ENCODE measurements at regions not wholly inside any gene's neighbourhood (a gene's known extent, or its start where the extent isn't known, plus 50 kb on each side); places are given as distances from the start of the nearest gene placed in this dataset.

DNA sequence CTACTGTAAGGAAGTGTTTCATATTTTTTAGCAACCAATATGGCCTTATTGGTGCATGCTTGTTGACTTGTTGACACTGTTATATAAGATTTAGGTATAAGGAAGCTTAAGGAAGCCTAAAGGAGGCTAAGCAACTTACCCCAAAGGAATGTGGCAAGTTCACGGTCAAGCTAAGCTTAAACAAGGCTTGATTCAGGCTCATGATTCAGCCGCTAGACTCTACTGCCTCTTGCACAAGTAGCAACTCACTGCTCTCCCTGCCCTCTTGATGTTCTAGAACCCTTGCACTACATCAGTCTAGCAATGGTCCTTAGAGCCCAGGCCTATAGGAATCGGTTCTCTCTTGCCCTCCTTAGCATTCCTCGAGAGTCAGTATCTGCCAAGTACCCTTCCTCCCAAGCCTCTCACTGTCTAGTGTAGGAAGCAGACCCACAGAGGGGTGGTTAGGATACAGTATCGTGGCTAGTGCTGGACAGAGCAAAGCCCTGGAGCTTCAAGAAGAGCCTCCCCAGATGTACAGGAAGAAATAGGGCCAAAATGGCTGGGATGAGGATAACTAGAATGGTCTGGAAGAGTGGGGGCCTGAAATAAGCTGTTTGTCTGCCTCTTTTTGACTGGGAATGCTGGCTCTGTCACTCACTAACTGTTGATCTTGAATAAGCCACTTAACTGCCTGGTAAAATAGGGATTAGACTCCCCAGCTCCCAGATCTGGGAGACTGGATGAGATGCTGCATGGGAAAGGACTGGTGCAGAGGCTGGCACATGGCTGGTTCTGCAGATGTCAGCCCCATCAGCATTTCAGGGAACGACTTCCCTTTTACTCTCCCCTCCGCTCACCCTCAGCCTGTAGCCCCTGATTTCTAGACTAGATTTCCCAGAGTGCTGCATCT is 122.2 kb downstream of the NAV1 start:
- no peak for DNase-seq

- no peak for DNase-seq
These were observed 123.0 kb downstream of the NAV1 start for GRCh38 chr1:201661823-201662359.

GRCh38 chr1:201662646-201663045 is 123.7 kb downstream of the NAV1 start:
- DNase-seq: no peak

GRCh38 chr1:201663491-201664113 is 124.7 kb downstream of the NAV1 start:
- no peak for DNase-seq

GRCh38 chr1:201665036-201665435 is 126.1 kb downstream of the NAV1 start:
- no peak for DNase-seq

GRCh38 chr1:201666102-201666501 is 127.2 kb downstream of the NAV1 start:
- no peak for DNase-seq

- no peak for DNase-seq
These were observed 127.7 kb downstream of the NAV1 start for GRCh38 chr1:201666645-201667044.

DNA sequence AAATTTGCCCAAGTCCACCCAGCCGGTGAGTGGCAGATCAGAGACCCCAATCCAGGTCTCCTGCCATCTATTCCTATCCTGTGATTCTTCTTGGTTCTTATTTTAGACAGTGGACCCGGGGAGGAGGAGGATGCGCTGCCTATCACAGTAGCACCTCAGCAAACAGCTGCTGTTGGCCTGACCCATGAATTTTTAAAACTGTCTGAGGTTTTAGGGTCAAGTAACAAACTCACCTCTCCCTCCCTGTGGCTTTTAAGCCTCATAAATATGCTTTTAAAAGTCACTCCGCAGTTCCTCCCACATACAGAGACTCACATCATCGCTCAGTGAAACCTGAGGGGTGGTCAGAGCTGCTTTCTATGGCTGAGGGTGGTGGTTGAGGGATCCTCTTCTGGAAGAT is 128.6 kb downstream of the NAV1 start:
- no peak for DNase-seq

- DNase-seq: no peak
These were observed 131.6 kb downstream of the NAV1 start for GRCh38 chr1:201670517-201670916.

- DNase-seq: no peak
These were observed 133.8 kb downstream of the NAV1 start for GRCh38 chr1:201672685-201673084.

GRCh38 chr1:201673093-201673492 is 134.2 kb downstream of the NAV1 start:
- no peak for DNase-seq

GRCh38 chr1:201673915-201674314 is 135.0 kb downstream of the NAV1 start:
- no peak for DNase-seq

DNA sequence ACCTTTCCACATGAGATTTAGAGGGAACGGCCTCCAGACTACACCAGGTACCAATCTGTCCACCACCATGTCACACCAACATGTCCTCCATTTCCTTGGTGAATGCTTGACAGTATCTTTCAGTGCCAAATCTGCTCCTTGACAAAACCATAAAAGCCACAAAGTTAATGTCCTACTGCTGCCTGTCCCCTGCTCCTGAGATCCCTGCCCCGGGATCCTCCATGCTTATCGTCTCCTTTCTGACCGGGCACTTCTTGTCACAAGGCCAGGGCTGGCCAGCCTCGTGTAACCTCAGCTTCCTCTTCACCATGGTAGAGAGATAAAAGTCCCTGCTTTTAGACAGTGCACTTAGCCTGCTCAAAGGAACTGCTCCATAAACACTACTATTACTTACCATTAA is 136.2 kb downstream of the NAV1 start:
- no peak for DNase-seq

- DNase-seq: no peak
These were observed 137.3 kb downstream of the NAV1 start for GRCh38 chr1:201676197-201676596.

- DNase-seq: no peak
These were observed 137.7 kb downstream of the NAV1 start for GRCh38 chr1:201676641-201677040.

DNA sequence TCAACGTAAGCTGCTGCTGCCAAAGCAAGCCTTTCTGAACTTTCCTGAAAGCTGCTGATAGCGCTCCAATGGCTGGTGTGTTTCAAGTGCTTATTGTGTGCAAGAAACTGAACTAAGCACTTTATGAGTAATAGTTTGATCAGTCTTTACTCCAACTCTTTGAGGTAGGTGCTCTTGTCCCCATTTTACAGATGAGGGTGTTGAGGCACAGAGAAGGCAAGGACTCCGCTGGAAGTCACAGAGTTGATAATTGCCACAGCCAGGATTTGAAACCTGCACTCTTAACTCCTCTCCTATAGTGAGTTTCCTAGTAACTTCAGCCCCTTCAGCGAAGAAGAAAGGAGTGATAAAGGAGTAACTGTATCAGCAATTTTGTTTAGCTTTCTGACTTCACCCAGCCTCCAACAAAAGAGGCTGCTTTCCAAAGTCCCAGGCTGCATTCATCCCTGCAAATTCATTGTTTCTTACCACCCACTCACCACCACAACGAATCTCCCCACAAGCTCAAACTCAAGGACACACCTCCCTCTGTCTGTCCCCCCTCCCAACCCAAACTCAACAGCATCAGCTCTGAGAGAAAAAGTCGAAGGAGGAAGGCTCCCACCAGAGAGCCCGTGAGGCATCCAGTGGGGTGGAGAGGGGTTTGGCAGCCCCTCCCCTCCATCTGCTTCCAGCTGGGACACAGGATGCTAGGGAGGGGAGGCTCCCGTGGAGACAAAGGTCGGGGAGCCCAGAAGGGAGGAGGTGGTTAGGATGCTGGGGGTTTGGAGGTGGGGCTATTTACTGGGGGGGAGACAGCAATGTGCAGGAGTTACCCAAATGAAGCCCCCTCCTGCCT is 139.6 kb downstream of the NAV1 start:
- no peak for DNase-seq

DNA sequence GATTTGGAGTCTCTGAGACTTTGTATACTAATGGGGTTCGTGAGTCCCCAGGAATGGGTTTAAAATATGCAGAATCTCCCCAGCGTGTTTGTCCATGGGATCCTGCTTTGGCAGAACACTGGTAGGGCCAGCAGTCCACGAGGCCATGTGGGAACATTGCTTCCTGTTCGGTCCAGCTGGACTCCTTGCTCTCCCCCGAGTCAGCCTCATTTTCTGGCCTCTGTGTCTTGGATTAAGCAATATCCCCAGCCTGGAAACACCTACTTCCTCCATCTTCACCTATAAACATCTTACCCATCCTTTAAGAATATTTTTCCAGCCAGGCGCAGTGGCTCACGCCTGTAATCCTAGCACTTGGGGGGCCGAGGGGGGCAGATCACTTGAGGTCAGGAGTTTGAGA is 142.4 kb downstream of the NAV1 start:
- no peak for DNase-seq

DNA sequence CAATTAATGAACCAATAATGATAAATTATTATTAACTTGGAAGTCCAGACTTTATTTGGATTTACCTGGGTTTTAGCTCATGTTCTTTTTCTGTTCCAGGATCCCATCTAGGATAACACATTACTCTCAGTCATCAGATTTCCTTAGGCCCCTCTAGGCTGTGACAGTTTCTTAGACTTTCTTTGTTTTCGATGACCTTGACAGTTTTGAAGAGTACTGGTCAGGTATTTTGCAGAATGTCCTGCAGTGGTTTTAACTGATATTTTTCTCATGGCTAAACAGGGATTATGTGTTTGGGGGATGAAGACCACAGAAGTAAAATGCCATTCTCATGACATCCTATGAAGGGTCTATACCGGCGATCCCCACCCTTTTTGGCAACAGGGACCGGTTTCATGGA is 144.0 kb downstream of the NAV1 start:
- no peak for DNase-seq

DNA sequence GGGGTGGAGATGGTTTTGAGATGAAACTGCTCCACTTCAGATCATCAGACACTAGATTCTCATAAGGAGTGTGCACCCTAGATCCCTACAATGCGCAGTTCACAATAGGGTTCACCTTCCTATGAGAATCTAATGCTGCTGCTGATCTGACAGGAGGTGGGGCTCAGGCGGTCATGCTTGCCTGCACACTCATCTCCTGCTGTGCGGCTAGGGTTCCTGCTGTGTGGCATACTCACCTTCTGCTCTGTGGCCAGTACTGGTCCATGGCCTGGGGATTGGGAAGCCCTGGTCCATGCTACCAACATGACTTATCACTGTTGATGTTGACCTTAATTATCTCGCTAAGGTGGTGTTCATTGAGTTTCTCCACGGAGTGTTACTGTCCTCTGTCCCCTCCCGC is 144.5 kb downstream of the NAV1 start:
- DNase-seq: no peak

DNA sequence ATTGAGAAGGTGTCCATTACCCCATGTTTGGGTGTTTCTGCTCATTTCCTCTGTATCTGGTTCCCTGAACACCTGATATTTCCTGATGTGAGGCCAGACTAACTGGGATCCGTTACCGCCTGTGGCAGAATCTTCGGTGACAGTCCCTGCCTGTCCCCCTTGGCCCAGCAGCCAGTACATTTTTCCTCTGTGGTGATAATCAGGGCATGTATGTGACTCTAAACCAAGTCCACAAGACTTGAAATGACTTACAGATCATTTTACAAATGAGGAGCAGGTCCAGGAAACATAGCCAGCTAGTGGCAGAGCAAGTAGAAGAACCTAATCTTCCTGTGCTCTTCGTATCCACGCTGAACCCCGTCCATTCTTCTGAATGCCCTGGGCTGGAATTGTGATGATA is 143.5 kb upstream of the IPO9 start:
- no peak for DNase-seq

DNA sequence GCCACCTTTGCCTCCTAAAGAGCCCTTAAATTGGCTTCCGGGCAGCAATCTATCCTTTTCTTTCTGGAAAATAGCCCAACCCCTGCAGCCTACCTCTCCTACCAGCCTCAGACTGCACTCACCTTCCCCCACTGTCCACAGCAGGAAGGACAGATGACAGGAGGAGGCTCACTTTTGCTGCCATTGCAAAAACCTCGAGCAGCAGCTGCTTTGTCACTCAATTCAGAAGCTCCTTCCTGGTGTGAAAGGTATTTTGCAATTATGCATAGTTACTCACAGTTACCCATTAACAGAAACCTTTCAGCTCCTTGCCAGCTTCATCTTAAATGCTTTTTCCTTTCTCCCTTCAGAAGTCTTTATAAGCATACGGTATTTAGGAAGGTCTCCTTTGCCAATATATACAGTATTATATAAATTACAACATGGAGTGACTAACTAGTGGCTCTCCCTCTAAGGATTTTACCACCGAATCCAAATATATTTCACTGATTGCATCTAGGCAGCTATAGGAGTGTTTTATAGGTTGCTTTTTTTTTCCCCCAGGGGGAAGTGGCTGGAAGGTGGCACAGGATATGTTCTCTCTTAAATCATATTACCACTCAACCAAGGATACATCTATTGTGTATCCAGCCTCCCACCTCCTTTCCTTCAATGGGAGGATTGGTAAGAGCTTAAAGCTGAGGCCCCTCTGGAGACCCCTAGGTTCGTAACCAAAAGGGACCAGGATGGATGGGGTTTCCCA is 142.1 kb upstream of the IPO9 start:
- DNase-seq: no peak

GRCh38 chr1:201688514-201688913 is 140.4 kb upstream of the IPO9 start:
- no peak for DNase-seq

DNA sequence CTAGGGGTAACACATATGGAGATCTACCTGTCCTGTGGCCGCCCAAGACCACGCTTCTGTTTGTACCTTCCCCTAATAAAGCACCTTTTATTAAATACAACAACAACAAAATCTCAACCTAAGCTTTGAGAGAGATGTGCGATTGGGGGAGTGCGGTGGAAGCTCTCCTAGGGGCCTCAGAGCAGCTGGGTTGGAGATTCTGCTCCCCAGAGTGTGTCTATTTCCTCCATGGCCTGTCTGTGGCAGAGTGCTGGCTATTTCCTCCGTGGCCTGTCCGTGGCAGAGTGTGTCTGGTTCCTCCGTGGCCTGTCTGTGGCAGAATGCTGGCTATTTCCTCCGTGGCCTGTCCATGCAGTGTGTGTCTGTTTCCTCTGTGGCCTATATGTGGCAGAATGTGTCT is 139.3 kb upstream of the IPO9 start:
- no peak for DNase-seq
